Astrocyte of the cerebellum (primary cell): ENCODE measurements at regions not wholly inside any gene's neighbourhood (a gene's known extent, or its start where the extent isn't known, plus 50 kb on each side); places are given as distances from the start of the nearest gene placed in this dataset.
"Not testable (repeated sequence)": the region's sequence is repeated elsewhere in the genome, so short reads cannot be mapped to it uniquely, and the experiment has no call there.

Source experiments
- DNase-seq: peaks from one replicate; pipeline ENCODE4 v3.0.0-alpha.2; 2011; ENCODE audit warnings: low read depth
- H3K4me3 ChIP-seq: 2 replicates; pipeline ENCODE4 v1.5.1; 2011; ENCODE audit warnings: mild to moderate bottlenecking, low read depth, low read length, moderate library complexity
- CTCF ChIP-seq: IDR thresholded peaks from 2 replicates; pipeline ENCODE4 v1.5.1; 2012; ENCODE audit warnings: low read length, low read depth, moderate library complexity, mild to moderate bottlenecking; ENCODE audit errors: missing control alignments
- in situ Hi-C: cut with HindIII; loops from 2 replicates; pipeline ENCODE4 v1.10.0; 2017; ENCODE audit warnings: low sequenced_read_pairs

- TF ChIP-seq CTCF: no peak
- in situ Hi-C loops: no loop called here
- no peak for DNase-seq
- H3K4me3 ChIP-seq: no peak overlapping the region
Measured at GRCh38 chr11:43135966-43136534, 175.7 kb upstream of the API5 start.

DNA sequence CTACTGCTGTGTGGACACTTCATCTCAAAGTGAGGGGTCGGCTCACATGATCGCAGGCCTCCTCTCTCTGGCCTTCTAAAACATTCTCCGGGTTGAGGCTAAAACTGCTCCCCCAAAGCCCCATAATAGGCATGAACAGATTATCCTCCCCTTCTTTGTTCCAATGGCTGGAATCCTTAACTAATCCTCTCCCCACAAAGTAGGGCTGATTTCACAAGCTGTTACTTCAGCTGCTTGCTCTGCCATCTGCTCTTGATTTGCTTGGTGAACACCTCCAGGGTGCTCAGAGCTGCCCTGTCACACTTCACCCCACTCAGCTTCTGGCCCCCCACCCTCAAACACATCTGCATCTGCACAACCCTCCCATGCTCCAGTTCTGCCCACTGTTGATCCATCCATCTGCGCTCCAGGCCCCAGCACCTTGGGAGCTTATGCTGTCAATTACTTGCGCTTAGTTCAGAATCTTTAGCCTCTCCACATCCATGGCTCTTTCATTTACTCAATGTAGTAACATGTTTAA lies 173.1 kb upstream of the API5 start:
- no peak for TF ChIP-seq CTCF
- DNase-seq: no peak

DNA sequence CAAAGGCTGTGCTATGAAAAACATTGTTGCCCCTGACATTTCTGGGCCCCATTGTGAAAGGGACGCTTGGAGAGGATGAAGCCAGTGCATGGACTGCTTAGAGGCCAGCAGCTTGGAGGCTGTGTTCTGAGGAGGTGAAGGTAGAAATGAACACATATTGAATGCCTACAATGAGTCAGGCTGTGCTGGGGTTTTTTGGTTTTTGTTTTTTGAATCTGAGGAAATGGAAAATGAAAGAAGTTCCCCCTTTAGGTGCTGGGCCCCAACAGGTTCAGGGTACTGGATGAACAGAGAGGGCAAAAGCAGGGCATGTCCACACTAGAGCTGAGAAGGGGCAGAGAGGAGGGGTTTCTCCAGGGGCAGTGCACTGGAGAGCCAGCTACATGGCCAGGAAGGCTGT lies 166.1 kb upstream of the API5 start:
- in situ Hi-C loops: no loop called here

More for the DNA sequence above, 173.1 kb upstream of the API5 start:
- in situ Hi-C loops: no loop called here
- H3K4me3 ChIP-seq: no peak overlapping the region

DNA sequence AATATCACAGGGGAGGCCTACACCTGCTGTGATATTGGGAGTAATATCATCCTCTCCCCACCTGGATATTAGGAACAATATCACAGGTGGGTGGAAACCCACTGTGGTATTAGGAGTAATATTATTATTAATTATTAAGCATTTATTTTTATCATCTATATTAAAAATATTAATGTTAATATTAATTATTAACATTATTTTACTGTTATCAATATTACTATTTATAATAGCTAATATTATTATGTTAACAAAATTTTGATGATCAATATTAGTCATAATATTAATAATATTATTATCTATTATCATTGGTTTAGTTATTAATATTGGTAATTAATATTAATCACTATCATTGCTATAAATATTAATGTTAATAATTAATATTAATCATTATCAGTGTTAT lies 161.1 kb upstream of the API5 start:
- TF ChIP-seq CTCF: no peak
- in situ Hi-C loops: no loop called here
- no peak for DNase-seq
- H3K4me3 ChIP-seq: no peak overlapping the region

More for the DNA sequence above, 166.1 kb upstream of the API5 start:
- H3K4me3 ChIP-seq: no peak overlapping the region
- DNase-seq: no peak
- TF ChIP-seq CTCF: no peak

DNA sequence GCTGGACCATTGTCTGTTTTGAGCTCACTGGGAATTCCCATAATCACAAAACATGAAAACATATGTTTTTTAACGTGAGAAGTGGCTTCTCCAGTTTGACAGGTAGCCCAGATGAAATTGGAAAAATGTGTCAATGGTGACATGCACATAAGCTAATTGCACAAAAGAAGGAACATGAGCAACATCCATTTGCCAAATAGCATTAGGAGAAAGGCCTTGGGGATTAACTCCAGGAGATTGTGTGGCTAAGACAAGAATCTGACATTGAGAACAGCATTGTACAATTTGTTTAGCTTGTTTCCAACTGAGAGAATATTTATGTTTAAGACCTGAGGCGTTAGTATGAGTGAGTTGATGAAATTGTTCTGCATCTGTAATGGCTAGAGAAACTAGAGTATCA lies 147.0 kb upstream of the API5 start:
- no peak for DNase-seq
- in situ Hi-C loops: no loop called here
- TF ChIP-seq CTCF: no peak
- H3K4me3 ChIP-seq: no peak overlapping the region

DNA sequence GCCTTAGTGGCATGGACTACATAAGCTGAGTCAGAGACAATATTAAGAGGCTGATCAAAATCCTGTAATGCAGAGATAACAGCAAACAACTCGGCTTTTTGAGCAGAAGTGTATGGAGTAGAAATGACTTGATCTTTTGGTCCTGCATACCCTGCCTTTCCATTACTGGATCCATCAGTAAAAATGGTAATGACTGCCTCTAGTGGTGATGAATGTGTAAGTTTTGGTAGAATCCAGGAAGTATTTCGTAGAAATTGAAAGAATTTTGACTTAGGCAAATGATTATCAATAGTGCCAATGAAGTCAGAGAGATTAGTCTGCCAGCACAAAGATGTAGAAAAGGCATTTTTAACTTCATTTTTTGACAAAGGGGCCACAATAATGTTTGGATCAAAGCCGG lies 146.4 kb upstream of the API5 start:
- DNase-seq, H3K4me3 ChIP-seq, in situ Hi-C loops: not testable (repeated sequence)

DNA sequence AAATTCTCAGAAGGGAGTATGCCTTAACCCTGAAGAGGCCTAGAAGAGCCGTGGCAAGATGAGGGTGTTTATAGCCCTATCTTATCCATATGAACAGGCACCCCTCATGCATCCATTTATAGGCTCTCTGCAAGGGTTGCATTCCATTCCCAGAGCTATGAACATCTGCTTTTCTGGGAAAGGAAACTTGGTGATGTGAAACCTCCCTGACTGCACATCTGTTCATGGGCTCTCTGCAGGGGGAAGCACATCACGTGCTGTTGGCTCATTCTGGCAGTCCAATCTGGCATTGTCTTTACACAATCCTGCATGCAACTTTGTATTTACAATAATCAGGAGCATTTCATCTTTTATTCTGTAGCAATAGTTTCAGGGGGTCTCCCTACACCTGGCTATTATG lies 143.6 kb upstream of the API5 start:
- DNase-seq, in situ Hi-C loops, H3K4me3 ChIP-seq: not testable (repeated sequence)

- DNase-seq: no peak
- H3K4me3 ChIP-seq: no peak overlapping the region
- in situ Hi-C loops: no loop called here
- no peak for TF ChIP-seq CTCF
Measured at GRCh38 chr11:43172477-43172876, 139.3 kb upstream of the API5 start.
